ENCODE measurements at regions not wholly inside any gene's neighbourhood (a gene's known extent, or its start where the extent isn't known, plus 50 kb on each side); places are given as distances from the start of the nearest gene placed in this dataset.

DNA sequence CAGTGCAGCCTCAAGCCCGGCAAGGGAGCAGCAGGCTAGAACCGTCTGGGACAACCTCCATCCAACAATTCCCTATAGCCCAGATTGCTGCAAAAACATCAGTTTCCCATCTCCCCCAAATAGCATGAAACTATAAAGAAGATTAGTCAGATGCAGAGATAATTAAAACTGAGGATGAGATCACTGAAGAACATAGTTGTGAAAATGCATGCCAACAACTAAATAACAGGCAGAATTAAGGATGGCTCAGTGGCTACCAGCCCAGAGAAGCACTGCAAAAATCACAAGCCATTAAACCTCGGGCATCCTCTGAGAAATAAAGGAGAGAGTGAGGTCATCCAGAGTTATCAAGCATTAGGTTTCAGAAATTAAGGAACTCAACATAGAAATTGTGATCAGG lies 427.1 kb downstream of the TNS3 start:
- TF ChIP-seq, protein P1, sequence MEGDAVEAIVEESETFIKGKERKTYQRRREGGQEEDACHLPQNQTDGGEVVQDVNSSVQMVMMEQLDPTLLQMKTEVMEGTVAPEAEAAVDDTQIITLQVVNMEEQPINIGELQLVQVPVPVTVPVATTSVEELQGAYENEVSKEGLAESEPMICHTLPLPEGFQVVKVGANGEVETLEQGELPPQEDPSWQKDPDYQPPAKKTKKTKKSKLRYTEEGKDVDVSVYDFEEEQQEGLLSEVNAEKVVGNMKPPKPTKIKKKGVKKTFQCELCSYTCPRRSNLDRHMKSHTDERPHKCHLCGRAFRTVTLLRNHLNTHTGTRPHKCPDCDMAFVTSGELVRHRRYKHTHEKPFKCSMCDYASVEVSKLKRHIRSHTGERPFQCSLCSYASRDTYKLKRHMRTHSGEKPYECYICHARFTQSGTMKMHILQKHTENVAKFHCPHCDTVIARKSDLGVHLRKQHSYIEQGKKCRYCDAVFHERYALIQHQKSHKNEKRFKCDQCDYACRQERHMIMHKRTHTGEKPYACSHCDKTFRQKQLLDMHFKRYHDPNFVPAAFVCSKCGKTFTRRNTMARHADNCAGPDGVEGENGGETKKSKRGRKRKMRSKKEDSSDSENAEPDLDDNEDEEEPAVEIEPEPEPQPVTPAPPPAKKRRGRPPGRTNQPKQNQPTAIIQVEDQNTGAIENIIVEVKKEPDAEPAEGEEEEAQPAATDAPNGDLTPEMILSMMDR (IDR thresholded peaks at IDR 0.05): no peak
- no peak for TF ChIP-seq POLR2A (IDR thresholded peaks at IDR 0.05)

All from thyroid gland (tissue), 4 donors.